ENCODE measurements at regions not wholly inside any gene's neighbourhood (a gene's known extent, or its start where the extent isn't known, plus 50 kb on each side); places are given as distances from the start of the nearest gene placed in this dataset.
"Not testable (repeated sequence)": the region's sequence is repeated elsewhere in the genome, so short reads cannot be mapped to it uniquely, and the experiment has no call there.

GRCh38 chr10:121276046-121276445 is 322.2 kb downstream of the FGFR2 start:
- H3K27me3 ChIP-seq (ENCODE audit: control insufficient read depth, insufficient read depth, low read length) = no peaks in the 10 kb centered on the region
- no peak overlapping the region for H3K27ac ChIP-seq (ENCODE audit: low read depth, low read length)
- no peak overlapping the region for H3K4me3 ChIP-seq (ENCODE audit: low read depth, low read length)
- H3K9me3 ChIP-seq (ENCODE audit: control insufficient read depth, insufficient read depth, low read depth, low read length) = peaks cover 3% of the 10 kb centered on the region; the same call in 1 of the 2 replicates
- no peaks in the 10 kb centered on the region for H3K4me1 ChIP-seq (ENCODE audit: control insufficient read depth, insufficient read depth, low read length)
- H3K36me3 ChIP-seq (ENCODE audit: control insufficient read depth, insufficient read depth, low read length) = no peaks in the 10 kb centered on the region
- H3K9ac ChIP-seq (ENCODE audit: low read length) = no peak overlapping the region

- Histone ChIP-seq H3K4me1 (ENCODE audit: control insufficient read depth, insufficient read depth, low read length) (no peaks in the 10 kb centered on the region), H3K4me3 (ENCODE audit: low read depth, low read length) (no peak overlapping the region), H3K36me3 (ENCODE audit: control insufficient read depth, insufficient read depth, low read length) (no peaks in the 10 kb centered on the region), H3K27ac (ENCODE audit: low read depth, low read length) (no peak overlapping the region), H3K9me3 (ENCODE audit: control insufficient read depth, insufficient read depth, low read depth, low read length) (peaks cover 3% of the 10 kb centered on the region; the same call in 1 of the 2 replicates), H3K9ac (ENCODE audit: low read length) (no peak overlapping the region), H3K27me3 (ENCODE audit: control insufficient read depth, insufficient read depth, low read length) (no peaks in the 10 kb centered on the region)
Observed at GRCh38 chr10:121276822-121277221, 321.4 kb downstream of the FGFR2 start.

DNA sequence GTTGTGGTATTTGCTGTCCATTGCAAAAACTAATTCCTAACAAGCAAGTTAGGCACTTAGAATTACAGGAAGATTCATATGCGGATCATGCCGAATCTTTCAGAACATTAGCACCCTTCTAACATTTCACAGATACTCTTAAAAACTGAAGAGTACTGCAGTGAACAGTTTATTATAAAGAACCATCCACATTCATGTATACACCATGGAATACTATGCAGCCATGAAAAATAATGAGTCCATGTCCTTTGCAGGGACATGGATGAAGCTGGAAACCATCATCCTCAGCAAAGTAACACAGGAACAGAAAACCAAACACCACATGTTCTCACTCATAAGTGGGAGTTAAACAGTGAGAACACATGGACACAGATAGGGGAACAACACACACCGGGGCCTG is 319.9 kb downstream of the FGFR2 start:
- H3K9ac ChIP-seq (ENCODE audit: low read length); H3K36me3 ChIP-seq (ENCODE audit: control insufficient read depth, insufficient read depth, low read length); H3K27me3 ChIP-seq (ENCODE audit: control insufficient read depth, insufficient read depth, low read length); H3K9me3 ChIP-seq (ENCODE audit: control insufficient read depth, insufficient read depth, low read depth, low read length); H3K4me3 ChIP-seq (ENCODE audit: low read depth, low read length); H3K4me1 ChIP-seq (ENCODE audit: control insufficient read depth, insufficient read depth, low read length); H3K27ac ChIP-seq (ENCODE audit: low read depth, low read length): not testable (repeated sequence)

DNA sequence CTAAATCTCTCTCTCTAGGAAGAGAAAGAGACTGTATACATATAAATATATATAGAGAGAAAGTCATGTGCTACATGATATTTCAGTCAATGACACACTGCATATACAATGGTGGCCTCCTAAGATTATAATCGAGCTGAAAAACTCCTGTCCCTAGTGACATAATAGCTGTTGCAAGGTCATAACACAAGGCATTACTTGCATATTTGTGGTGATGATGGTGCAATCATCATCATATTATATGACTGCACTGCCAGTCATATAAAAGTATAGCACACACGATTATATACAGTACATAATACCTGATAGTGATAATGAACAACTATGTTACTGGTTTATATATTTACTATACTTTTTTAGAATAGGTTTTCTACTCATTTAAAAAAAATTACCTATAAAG is 316.7 kb downstream of the FGFR2 start:
- Histone ChIP-seq H3K9me3 (ENCODE audit: control insufficient read depth, insufficient read depth, low read depth, low read length) (peaks cover 3% of the 10 kb centered on the region; the same call in 1 of the 2 replicates), H3K4me1 (ENCODE audit: control insufficient read depth, insufficient read depth, low read length) (peaks cover 8% of the 10 kb centered on the region), H3K4me3 (ENCODE audit: low read depth, low read length) (no peak overlapping the region), H3K27ac (ENCODE audit: low read depth, low read length) (no peak overlapping the region), H3K36me3 (ENCODE audit: control insufficient read depth, insufficient read depth, low read length) (no peaks in the 10 kb centered on the region), H3K9ac (ENCODE audit: low read length) (no peak overlapping the region), H3K27me3 (ENCODE audit: control insufficient read depth, insufficient read depth, low read length) (no peaks in the 10 kb centered on the region)

DNA sequence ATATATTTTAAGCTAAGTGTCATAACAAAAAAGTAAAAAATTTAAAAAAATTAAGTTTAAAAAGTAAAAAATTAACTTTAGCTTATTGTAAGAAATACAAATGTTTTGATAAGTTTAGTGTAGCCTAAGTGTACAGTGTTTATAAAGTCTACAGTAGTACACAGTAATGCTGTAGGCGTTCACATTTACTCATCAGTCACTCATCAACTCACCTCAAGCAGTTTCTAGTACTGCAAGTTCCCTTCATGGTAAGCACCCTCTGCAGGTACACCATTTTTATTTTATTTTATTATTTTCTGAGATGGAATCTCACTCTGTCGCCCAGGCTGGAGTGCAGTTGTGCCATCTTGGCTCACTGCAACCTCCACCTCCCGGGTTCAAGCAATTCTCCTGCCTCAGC is 316.0 kb downstream of the FGFR2 start:
- H3K36me3 ChIP-seq (ENCODE audit: control insufficient read depth, insufficient read depth, low read length) = no peaks in the 10 kb centered on the region
- H3K9me3 ChIP-seq (ENCODE audit: control insufficient read depth, insufficient read depth, low read depth, low read length) = peaks cover 3% of the 10 kb centered on the region; the same call in 1 of the 2 replicates
- H3K9ac ChIP-seq (ENCODE audit: low read length) = no peak overlapping the region
- H3K4me1 ChIP-seq (ENCODE audit: control insufficient read depth, insufficient read depth, low read length) = peaks cover 10% of the 10 kb centered on the region
- H3K27ac ChIP-seq (ENCODE audit: low read depth, low read length) = no peak overlapping the region
- no peaks in the 10 kb centered on the region for H3K27me3 ChIP-seq (ENCODE audit: control insufficient read depth, insufficient read depth, low read length)
- H3K4me3 ChIP-seq (ENCODE audit: low read depth, low read length) = no peak overlapping the region

GRCh38 chr10:121282797-121283515 is 315.3 kb downstream of the FGFR2 start:
- H3K27ac ChIP-seq (ENCODE audit: low read depth, low read length) = no peak overlapping the region
- peaks cover 17% of the 10 kb centered on the region for H3K4me1 ChIP-seq (ENCODE audit: control insufficient read depth, insufficient read depth, low read length)
- H3K9ac ChIP-seq (ENCODE audit: low read length) = no peak overlapping the region
- no peaks in the 10 kb centered on the region for H3K27me3 ChIP-seq (ENCODE audit: control insufficient read depth, insufficient read depth, low read length)
- H3K4me3 ChIP-seq (ENCODE audit: low read depth, low read length) = no peak overlapping the region
- no peaks in the 10 kb centered on the region for H3K36me3 ChIP-seq (ENCODE audit: control insufficient read depth, insufficient read depth, low read length)
- H3K9me3 ChIP-seq (ENCODE audit: control insufficient read depth, insufficient read depth, low read depth, low read length) = peaks cover 3% of the 10 kb centered on the region; the same call in 1 of the 2 replicates

GRCh38 chr10:121284936-121285335 is 313.3 kb downstream of the FGFR2 start:
- Histone ChIP-seq H3K4me3 (ENCODE audit: low read depth, low read length) (no peak overlapping the region), H3K27me3 (ENCODE audit: control insufficient read depth, insufficient read depth, low read length) (no peaks in the 10 kb centered on the region), H3K36me3 (ENCODE audit: control insufficient read depth, insufficient read depth, low read length) (no peaks in the 10 kb centered on the region), H3K9me3 (ENCODE audit: control insufficient read depth, insufficient read depth, low read depth, low read length) (no peaks in the 10 kb centered on the region), H3K27ac (ENCODE audit: low read depth, low read length) (no peak overlapping the region), H3K4me1 (ENCODE audit: control insufficient read depth, insufficient read depth, low read length) (peaks cover 36% of the 10 kb centered on the region), H3K9ac (ENCODE audit: low read length) (no peak overlapping the region)

- Histone ChIP-seq H3K27ac (ENCODE audit: low read depth, low read length) (no peak overlapping the region), H3K36me3 (ENCODE audit: control insufficient read depth, insufficient read depth, low read length) (no peaks in the 10 kb centered on the region), H3K27me3 (ENCODE audit: control insufficient read depth, insufficient read depth, low read length) (no peaks in the 10 kb centered on the region), H3K9me3 (ENCODE audit: control insufficient read depth, insufficient read depth, low read depth, low read length) (no peaks in the 10 kb centered on the region), H3K4me3 (ENCODE audit: low read depth, low read length) (no peak overlapping the region), H3K9ac (ENCODE audit: low read length) (no peak overlapping the region), H3K4me1 (ENCODE audit: control insufficient read depth, insufficient read depth, low read length) (peaks cover 38% of the 10 kb centered on the region)
Observed at GRCh38 chr10:121285406-121286196, 312.6 kb downstream of the FGFR2 start.

GRCh38 chr10:121288011-121288410 is 310.2 kb downstream of the FGFR2 start:
- H3K9ac ChIP-seq (ENCODE audit: low read length) = no peak overlapping the region
- H3K27ac ChIP-seq (ENCODE audit: low read depth, low read length) = no peak overlapping the region
- no peak overlapping the region for H3K4me3 ChIP-seq (ENCODE audit: low read depth, low read length)
- no peaks in the 10 kb centered on the region; the same call in 1 of the 2 replicates for H3K9me3 ChIP-seq (ENCODE audit: control insufficient read depth, insufficient read depth, low read depth, low read length)
- H3K27me3 ChIP-seq (ENCODE audit: control insufficient read depth, insufficient read depth, low read length) = no peaks in the 10 kb centered on the region
- no peaks in the 10 kb centered on the region for H3K36me3 ChIP-seq (ENCODE audit: control insufficient read depth, insufficient read depth, low read length)
- peaks cover 38% of the 10 kb centered on the region for H3K4me1 ChIP-seq (ENCODE audit: control insufficient read depth, insufficient read depth, low read length)

GRCh38 chr10:121288864-121289661 is 309.2 kb downstream of the FGFR2 start:
- peak overlapping the region; percentile 52 for H3K27ac ChIP-seq (ENCODE audit: low read depth, low read length)
- no peaks in the 10 kb centered on the region for H3K36me3 ChIP-seq (ENCODE audit: control insufficient read depth, insufficient read depth, low read length)
- peaks cover 38% of the 10 kb centered on the region for H3K4me1 ChIP-seq (ENCODE audit: control insufficient read depth, insufficient read depth, low read length)
- no peaks in the 10 kb centered on the region for H3K27me3 ChIP-seq (ENCODE audit: control insufficient read depth, insufficient read depth, low read length)
- H3K9me3 ChIP-seq (ENCODE audit: control insufficient read depth, insufficient read depth, low read depth, low read length) = no peaks in the 10 kb centered on the region; the same call in 1 of the 2 replicates
- no peak overlapping the region for H3K9ac ChIP-seq (ENCODE audit: low read length)
- H3K4me3 ChIP-seq (ENCODE audit: low read depth, low read length) = no peak overlapping the region

Measured in HUES6 (cell line).